HEK293T (cell line): ENCODE measurements at regions not wholly inside any gene's neighbourhood (a gene's known extent, or its start where the extent isn't known, plus 50 kb on each side); places are given as distances from the start of the nearest gene placed in this dataset.

Experiments
- CTCF ChIA-PET: fragments of 350-600 bp; formaldehyde crosslinking; extraction: SDS; loops from one replicate; lab custom pipeline; 2021; ENCODE audit warnings: antibody characterized with exemption, inconsistent platforms; lab: Yijun Ruan, JAX
- POLR2A ChIA-PET: fragments of 350-600 bp; formaldehyde crosslinking; extraction: SDS; loops from one replicate; lab custom pipeline; 2020; ENCODE audit warnings: antibody characterized with exemption, inconsistent platforms; lab: Yijun Ruan, JAX
- DNase-seq: peaks from one replicate; pipeline ENCODE4 v3.0.0; 2012; ENCODE audit warnings: mixed read lengths; ENCODE audit errors: extremely low spot score
- ARNT ChIP-seq: fragments of 450-650 bp; IDR thresholded peaks from 2 replicates; pipeline ENCODE4 v1.6.1; 2017; ENCODE audit warnings: mild to moderate bottlenecking
- BHLHE40 ChIP-seq: fragments of 450-650 bp; IDR thresholded peaks from 2 replicates; pipeline ENCODE4 v1.6.1; 2016; ENCODE audit warnings: mild to moderate bottlenecking, moderate library complexity, borderline replicate concordance
- CTBP1 ChIP-seq: fragments of 450-650 bp; IDR thresholded peaks from 2 replicates; pipeline ENCODE4 v1.6.1; 2016; ENCODE audit warnings: borderline replicate concordance
- ELF4 ChIP-seq: fragments of 450-650 bp; IDR thresholded peaks from 2 replicates; pipeline ENCODE4 v1.6.1; 2017; ENCODE audit warnings: antibody characterized with exemption
- FOXA1 ChIP-seq: fragments of 450-650 bp; IDR thresholded peaks from 2 replicates; pipeline ENCODE4 v1.6.1; 2016; ENCODE audit warnings: mild to moderate bottlenecking
- FOXK2 ChIP-seq: fragments of 450-650 bp; IDR thresholded peaks from 2 replicates; pipeline ENCODE4 v1.6.1; 2016; ENCODE audit warnings: mild to moderate bottlenecking
- FOXM1 ChIP-seq: fragments of 450-650 bp; IDR thresholded peaks from 2 replicates; pipeline ENCODE4 v1.6.1; 2017; ENCODE audit warnings: mild to moderate bottlenecking, borderline replicate concordance
- HDGF ChIP-seq: fragments of 450-650 bp; IDR thresholded peaks from 2 replicates; pipeline ENCODE4 v1.6.1; 2017; ENCODE audit warnings: antibody characterized with exemption, borderline replicate concordance
- L3MBTL2 ChIP-seq: fragments of 450-650 bp; conservative IDR thresholded peaks from 2 replicates; pipeline ENCODE4 v1.6.1; 2016; ENCODE audit warnings: mild to moderate bottlenecking
- LEF1 ChIP-seq: fragments of 450-650 bp; IDR thresholded peaks from 2 replicates; pipeline ENCODE4 v1.6.1; 2017; ENCODE audit warnings: mild to moderate bottlenecking, borderline replicate concordance
- NFRKB ChIP-seq: fragments of 450-650 bp; IDR thresholded peaks from 2 replicates; pipeline ENCODE4 v1.6.1; 2016; ENCODE audit warnings: mild to moderate bottlenecking, moderate library complexity
- SP1 ChIP-seq: fragments of 450-650 bp; IDR thresholded peaks from 2 replicates; pipeline ENCODE4 v1.6.1; 2017
- SUZ12 ChIP-seq: fragments of 450-650 bp; IDR thresholded peaks from 2 replicates; pipeline ENCODE4 v1.6.1; 2016; ENCODE audit warnings: mild to moderate bottlenecking
- TARDBP ChIP-seq: fragments of 450-650 bp; IDR thresholded peaks from 2 replicates; pipeline ENCODE4 v1.6.1; 2016
- ZNF384 ChIP-seq: fragments of 450-650 bp; IDR thresholded peaks from 2 replicates; pipeline ENCODE4 v1.6.1; 2016
- TF ChIP-seq, protein P1 (sequence below): fragments of 450-650 bp; IDR thresholded peaks from 2 replicates; pipeline ENCODE4 v1.6.1; 2016

DNA sequence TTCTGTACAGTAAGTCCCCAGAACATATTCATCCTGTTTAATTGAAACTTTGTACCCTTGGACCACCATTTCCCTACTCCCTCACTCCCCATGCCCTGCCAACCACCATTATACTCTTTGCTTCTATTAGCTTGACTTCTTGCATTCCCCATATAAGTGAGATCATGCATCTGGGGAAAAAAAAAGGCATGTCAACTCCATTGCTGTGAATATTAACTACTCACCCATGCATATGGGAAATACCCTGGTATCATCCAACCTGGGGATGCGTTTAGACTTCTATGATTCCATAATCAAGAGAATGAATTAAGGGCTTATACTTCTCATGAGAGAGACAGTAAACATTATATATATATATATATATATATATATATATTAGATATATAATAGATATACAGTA, 659.4 kb upstream of the C9orf72 start:
- TF ChIP-seq ZNF384 (no peak), ARNT (no peak), CTBP1 (no peak), FOXA1 (no peak), SP1 (no peak), FOXK2 (no peak), SUZ12 (no peak), HDGF (no peak), NFRKB (no peak), ELF4 (no peak), BHLHE40 (no peak), LEF1 (no peak)
- TF ChIP-seq, protein P1, sequence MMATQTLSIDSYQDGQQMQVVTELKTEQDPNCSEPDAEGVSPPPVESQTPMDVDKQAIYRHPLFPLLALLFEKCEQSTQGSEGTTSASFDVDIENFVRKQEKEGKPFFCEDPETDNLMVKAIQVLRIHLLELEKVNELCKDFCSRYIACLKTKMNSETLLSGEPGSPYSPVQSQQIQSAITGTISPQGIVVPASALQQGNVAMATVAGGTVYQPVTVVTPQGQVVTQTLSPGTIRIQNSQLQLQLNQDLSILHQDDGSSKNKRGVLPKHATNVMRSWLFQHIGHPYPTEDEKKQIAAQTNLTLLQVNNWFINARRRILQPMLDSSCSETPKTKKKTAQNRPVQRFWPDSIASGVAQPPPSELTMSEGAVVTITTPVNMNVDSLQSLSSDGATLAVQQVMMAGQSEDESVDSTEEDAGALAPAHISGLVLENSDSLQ: no peak
- no peak for DNase-seq
- CTCF ChIA-PET: no interaction called here
- POLR2A ChIA-PET: no interaction called here

DNA sequence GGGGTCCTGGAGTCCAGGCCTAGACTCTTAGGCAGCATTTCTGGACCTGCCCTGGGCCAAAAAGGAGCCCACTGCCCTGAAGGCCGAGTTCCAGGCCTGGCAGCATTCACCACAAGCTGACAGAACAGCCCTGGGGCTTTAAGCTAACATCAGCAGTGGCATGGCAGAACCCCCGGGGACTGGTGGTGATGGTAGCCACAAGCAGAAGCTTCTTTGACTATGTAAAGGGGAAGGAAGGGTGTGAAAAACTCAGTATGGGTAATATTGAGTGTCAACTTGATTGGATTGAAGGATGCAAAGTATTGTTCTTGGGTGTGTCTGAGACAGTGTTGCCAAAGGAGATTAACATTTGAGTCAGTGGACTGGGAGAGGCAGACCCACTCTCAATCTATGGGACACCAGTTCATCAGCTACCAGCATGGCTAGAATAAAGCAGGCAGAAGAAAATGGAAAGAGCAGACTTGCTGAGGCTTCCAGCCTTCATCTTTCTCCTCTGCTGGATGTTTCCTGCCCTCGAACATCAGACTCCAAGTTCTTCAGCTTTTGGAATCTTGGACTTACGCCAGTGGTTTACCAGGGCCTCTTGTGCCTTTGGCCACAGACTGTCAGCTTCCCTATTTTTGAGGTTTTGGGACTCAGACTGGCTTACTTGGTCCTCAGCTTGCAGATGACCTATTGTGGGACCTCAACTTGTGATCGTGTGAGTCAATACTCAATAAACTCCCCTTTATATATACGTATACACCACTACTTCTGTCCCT, 661.0 kb upstream of the C9orf72 start:
- ChIA-PET CTCF (no interaction called here), POLR2A (no interaction called here)
- TF ChIP-seq LEF1 (no peak), ELF4 (no peak), ZNF384 (no peak), FOXK2 (no peak), ARNT (no peak), FOXM1 (no peak), L3MBTL2 (no peak)
- no peak for DNase-seq

DNA sequence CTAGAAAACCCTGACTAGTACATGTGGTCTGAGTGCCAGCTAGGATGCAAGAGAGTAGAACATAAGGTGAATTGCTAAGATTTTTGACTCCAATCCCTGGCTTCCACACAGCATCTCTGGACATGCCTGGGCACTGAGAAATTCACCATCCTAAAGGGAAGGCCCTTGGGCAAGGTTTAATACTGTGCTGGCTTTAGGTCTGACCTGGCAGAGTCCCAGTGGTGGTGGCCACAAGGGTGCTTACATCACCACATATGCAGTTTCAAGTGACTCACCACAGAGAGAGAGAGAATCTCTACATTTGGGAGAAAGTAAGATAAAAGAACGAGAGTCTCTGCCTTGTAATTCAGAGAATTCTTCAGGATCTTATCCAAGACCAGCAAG, 661.6 kb upstream of the C9orf72 start:
- no peak for DNase-seq
- POLR2A ChIA-PET: no interaction called here
- TF ChIP-seq TARDBP: no peak
- CTCF ChIA-PET: no interaction called here

DNA sequence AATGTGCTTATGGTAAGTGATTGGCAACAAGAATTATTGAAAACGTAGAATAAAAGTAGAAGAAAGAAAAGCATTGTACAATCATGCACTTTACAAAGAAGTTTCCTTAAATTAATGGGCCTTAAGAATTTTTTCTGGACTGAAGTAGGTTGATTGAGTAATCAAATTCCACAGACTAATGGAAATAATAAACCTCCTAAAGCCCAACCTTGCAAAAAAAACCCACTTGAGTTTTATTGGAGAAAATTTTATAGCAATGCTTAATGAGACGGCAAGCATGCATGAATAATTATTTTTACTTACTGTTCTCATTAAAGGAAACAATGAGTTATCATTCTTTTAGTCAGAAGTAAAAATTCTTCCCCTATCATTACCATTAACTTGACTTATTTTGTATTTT, 676.1 kb upstream of the C9orf72 start:
- no peak for TF ChIP-seq CTBP1
- TF ChIP-seq BHLHE40: no peak
- no peak for TF ChIP-seq FOXM1
- TF ChIP-seq ELF4: no peak
- no peak for TF ChIP-seq ARNT
- no peak for TF ChIP-seq LEF1
- no peak for TF ChIP-seq FOXA1
- TF ChIP-seq FOXK2: no peak
- no peak for TF ChIP-seq TARDBP
- TF ChIP-seq SUZ12: no peak
- TF ChIP-seq, protein P1: no peak
- TF ChIP-seq SP1: no peak
- no peak for TF ChIP-seq L3MBTL2
- DNase-seq: no peak
- ChIA-PET CTCF (no interaction called here), POLR2A (no interaction called here)

DNA sequence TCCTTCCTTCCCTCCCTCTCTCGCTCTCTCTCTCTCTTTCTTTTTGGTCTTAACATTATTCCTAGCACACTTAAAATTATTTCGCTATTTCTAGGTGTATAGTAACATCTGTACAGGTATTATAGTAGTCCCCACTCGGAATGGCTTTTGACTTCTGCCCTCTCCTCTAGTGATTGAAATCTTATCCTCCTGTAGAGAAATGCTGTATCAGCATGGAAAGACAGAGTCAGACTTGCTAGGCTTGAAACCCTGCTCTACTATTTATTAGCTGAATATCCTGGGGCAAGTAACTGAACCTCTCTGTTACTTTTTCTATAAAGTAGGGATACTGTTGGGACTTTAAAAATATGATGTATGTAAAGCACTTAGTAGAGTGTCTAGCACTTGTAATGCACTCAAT, 681.9 kb upstream of the C9orf72 start:
- ChIA-PET CTCF (interaction anchor here (0.7 kb wide), 1 partner anchor 44 kb away, joined by 4 read pairs; no protein-coding TSS in a partner anchor), POLR2A (no interaction called here)
- no peak for TF ChIP-seq FOXM1
- TF ChIP-seq ELF4: no peak
- TF ChIP-seq ARNT: no peak
- TF ChIP-seq, protein P1: no peak
- TF ChIP-seq SP1: no peak
- TF ChIP-seq L3MBTL2: no peak
- no peak for DNase-seq

DNA sequence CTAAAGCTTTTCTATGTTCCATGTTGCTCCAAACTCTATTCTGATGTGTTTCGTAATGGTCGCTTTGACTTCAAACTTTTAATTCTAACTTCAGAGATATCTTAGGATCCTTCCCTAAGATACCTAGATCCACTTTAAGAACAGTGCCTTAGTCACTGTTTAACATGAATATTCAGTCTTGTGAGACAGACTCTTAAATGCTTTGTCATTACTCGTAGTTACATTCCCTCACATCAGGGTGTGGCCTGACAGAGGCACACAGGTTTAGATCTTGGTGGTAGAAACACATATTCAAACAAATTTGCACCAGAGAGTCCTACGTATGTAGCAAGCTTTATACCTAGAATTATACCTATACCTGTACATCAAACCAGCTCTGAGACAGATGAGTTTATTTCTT, 687.0 kb upstream of the C9orf72 start:
- no peak for DNase-seq
- CTCF ChIA-PET: no interaction called here
- POLR2A ChIA-PET: no interaction called here
- TF ChIP-seq, protein P1: no peak
- TF ChIP-seq CTBP1 (no peak), SP1 (no peak), ZNF384 (no peak), LEF1 (no peak), FOXM1 (no peak), SUZ12 (no peak), NFRKB (no peak), ELF4 (no peak), FOXK2 (no peak), BHLHE40 (no peak), HDGF (no peak), FOXA1 (no peak), L3MBTL2 (no peak), ARNT (no peak), TARDBP (no peak)
